Adrenal gland (tissue), 5 donors: ENCODE measurements at regions not wholly inside any gene's neighbourhood (a gene's known extent, or its start where the extent isn't known, plus 50 kb on each side); places are given as distances from the start of the nearest gene placed in this dataset.

Experiments used
- POLR2A ChIP-seq, 2 donors: fragments of 450-650 bp; IDR thresholded peaks; one replicate each; pipeline ENCODE4 v1.6.1; 2017; ENCODE audit warnings: antibody characterized with exemption in 2 of 2, mild to moderate bottlenecking in 2 of 2, moderate library complexity in 1 of 2
- TF ChIP-seq, protein P1 (sequence below), 6 experiments: fragments of 450-650 bp in 4 of 6; fragments of 200-600 bp in 2 of 6; sonication (generic) in 1 of 6; IDR thresholded peaks; 1 replicate in 5 of 6; 2 replicates in 1 of 6; pipeline versions ENCODE4 v1.5.1 to v1.8.0; 2016 to 2021; ENCODE audit warnings: antibody characterized with exemption in 6 of 6, mild to moderate bottlenecking in 2 of 6, moderate library complexity in 1 of 6
- donor health status: DM: no; HTN: no; CAD: no.

- TF ChIP-seq, protein P1, sequence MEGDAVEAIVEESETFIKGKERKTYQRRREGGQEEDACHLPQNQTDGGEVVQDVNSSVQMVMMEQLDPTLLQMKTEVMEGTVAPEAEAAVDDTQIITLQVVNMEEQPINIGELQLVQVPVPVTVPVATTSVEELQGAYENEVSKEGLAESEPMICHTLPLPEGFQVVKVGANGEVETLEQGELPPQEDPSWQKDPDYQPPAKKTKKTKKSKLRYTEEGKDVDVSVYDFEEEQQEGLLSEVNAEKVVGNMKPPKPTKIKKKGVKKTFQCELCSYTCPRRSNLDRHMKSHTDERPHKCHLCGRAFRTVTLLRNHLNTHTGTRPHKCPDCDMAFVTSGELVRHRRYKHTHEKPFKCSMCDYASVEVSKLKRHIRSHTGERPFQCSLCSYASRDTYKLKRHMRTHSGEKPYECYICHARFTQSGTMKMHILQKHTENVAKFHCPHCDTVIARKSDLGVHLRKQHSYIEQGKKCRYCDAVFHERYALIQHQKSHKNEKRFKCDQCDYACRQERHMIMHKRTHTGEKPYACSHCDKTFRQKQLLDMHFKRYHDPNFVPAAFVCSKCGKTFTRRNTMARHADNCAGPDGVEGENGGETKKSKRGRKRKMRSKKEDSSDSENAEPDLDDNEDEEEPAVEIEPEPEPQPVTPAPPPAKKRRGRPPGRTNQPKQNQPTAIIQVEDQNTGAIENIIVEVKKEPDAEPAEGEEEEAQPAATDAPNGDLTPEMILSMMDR (IDR thresholded peaks at IDR 0.05): no peak
- no peak for TF ChIP-seq POLR2A (IDR thresholded peaks at IDR 0.05)
Observed at GRCh38 chr11:69968396-69969347, 109.4 kb upstream of the ANO1 start.
